ENCODE measurements at regions not wholly inside any gene's neighbourhood (a gene's known extent, or its start where the extent isn't known, plus 50 kb on each side); places are given as distances from the start of the nearest gene placed in this dataset.
A peak's percentile ranks its signal among the peaks of the same experiment; 100 is the strongest.
"Not testable (repeated sequence)": the region's sequence is repeated elsewhere in the genome, so short reads cannot be mapped to it uniquely, and the experiment has no call there.

DNA sequence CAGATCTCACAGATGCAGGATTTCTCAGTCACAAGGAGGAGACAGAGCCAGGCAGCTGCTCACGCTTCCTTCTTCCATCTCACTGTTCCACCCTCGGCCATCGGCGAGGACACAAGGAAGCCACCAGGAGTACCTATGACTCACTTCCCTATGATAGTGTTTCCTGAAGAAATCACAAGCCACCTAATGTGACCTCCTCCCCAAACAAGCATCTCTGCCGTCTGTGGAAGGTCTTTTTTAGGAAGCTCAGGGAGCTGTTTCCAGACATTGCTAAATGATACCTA, 672.7 kb downstream of the TBC1D22A start:
- no peak for DNase-seq

DNA sequence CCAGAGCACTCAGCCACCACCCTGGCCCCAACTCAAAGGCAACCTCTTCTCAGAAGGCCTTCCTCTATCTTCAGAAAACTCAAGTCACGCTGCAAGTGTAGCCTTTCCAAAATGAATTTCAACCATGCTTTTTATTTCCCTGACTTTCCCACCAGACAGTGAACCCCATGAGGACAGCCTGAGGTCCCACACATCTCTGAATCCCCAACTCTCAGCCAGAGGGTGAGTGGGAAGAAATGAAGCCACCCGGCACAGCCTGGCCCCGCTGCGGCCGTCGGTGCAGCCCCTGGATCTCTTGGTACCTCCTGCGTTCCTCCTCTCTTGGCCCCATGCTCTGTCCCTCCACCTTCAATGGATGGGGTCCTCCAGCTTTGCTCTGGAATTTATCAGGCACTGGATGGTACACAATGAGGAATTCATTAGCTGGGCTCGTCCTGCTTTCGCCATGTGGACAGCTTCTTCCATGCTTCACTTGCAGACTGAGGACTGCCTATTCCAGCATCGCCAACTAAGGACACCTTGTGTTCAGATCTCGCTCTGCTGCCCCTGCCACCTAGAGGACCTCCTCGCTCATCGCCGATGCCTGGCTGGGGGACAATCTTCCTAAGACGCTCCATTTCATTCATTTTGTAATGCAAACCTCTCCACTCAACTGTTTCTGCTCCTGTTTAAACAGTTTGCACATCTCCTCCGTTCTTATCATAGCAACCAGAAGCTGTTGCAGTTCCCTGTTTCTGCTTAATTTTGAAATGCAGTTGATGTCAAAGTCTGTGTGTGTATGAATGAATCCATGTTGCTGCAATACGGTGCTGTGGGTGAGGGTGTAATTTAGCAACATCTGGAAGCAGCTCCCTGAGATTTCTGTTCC, 672.1 kb downstream of the TBC1D22A start:
- no peak for DNase-seq

DNA sequence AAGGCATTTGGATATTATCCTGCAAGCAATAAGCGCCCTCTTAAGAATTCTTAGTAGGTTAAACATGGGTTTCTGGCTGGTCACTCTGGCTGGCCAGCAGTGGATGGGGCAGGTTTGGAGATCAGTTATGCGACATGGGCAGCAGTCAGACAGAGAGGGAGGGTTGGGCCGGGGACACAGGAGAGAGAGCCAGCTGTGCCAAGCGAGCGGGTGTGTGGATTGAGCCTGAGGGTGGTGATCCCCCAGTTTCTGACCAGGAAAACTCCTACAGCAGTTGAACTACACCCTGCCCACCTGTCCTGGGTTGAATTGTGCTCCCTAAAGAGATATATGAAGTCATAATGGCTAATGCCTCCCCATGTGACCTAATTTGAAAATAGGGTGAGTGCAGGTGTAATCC, 671.2 kb downstream of the TBC1D22A start:
- DNase-seq = no peak

- no peak for DNase-seq
Measured at GRCh38 chr22:47432683-47433082, 670.2 kb downstream of the TBC1D22A start.

- no peak for DNase-seq
Measured at GRCh38 chr22:47423861-47424820, 661.7 kb downstream of the TBC1D22A start.

GRCh38 chr22:47423266-47423665, 660.8 kb downstream of the TBC1D22A start:
- no peak for DNase-seq

DNA sequence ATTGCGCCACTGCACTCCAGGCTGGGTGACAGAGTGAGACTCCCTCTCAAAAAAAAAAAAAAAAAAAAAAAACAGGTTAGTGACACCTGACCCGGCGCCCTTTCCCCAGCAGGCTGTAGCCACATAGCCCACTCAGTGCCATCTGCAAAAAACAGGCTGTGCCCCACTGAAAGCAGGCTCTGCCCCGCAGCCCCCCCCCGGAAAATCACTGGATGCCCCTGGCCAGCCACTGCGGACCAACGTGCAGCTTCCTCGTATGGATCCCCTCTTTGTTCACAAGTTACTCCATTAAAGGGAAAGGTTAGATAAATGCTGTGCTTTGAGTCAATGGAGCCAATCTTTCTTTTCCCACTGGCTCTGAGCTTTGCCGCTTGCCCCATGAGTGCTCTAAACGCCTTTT, 660.3 kb downstream of the TBC1D22A start:
- DNase-seq = no peak

DNA sequence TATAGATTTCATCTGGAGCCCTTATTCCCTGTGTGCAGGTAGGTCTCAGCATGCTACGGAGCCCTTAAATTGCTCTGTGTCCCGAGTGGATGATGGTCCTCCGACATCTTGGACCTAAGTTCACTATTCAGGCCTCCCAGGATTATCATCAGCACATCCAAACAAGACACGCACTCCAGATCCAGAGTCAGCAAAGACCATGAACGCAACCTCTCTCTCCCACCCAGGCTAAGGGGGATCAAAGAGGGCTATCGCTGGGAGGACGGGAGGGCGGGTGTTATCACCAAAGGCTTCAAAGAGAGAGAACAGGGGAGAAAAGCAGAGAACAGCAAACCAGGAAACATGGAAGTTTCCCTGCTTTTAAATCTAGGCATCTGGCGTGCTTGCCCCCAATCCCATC, 659.4 kb downstream of the TBC1D22A start:
- DNase-seq = no peak

DNA sequence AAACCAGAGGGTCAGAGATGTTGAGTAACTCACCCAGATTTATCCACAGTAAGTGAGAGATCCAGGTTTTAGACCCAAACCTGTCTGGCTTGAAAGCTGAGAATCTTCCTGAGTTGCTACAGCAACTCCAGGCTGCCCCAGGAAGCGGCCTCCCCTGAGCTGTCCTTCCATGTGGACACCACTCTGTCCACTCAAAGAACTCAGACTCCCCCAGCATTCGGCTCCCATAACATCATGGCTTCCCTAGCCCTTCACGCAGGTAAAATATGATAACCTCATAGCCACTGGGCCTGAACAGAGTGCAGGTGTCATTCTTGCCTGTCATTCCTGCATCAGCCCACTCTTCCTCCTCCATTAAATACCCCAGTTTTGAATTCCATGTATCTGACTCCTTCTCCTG, 657.8 kb downstream of the TBC1D22A start:
- no peak for DNase-seq

GRCh38 chr22:47419239-47419638, 656.8 kb downstream of the TBC1D22A start:
- no peak for DNase-seq

DNA sequence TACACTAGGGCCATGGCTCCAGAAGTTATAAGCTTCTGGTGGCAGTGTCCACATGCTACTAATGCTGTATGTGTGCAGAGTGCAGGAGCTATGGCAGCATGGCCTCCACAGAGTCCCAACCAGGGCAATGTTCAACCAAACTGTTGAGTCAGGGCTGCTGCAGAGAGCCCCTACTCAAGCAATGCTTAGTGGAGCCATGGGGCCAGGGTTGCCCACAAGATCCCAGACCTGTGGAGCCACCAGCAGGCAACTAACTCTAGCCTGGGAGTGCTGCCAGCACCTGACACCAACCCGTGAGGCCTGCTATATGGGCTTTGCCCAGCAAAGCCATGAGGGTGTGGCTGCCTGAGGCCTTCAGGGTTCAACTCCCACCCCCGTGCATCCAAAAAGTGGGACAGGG, 655.2 kb downstream of the TBC1D22A start:
- no peak for DNase-seq

GRCh38 chr22:47411006-47411405, 648.6 kb downstream of the TBC1D22A start:
- DNase-seq = no peak

DNA sequence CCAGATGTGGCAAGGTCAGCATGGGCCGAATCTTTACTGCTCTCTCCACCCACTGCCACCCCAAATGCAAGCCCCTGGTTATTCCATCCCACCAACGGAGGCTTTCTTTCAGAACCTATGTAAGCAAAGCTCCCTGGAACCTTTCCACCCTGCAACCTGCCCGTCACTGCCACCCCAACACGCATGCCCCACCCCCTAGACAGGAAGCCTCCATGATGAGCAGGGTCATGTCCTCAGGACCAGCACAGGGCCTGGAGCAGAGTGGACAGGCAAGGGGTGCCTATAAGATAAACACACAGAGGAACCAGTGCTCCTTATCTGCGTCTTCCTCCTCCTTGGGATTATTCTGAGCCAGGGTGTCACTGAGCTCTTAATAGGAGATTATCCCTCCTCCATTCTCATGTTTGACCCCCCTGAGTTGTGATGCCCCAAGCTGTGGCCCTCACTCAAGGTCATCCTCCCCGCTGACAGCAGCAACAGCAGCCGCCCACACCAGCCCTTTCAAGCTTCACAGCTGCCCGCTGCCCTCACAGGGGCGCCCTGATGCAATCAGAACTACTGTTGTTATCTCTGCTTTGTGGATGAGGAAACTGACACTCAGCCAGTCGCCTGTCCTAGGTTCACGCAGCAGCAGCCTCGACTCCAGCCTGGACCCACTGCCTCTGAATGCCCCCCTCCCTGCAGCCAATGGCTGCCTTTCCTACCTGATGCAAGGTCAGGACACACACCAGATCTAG, 647.3 kb downstream of the TBC1D22A start:
- DNase-seq = no peak

DNA sequence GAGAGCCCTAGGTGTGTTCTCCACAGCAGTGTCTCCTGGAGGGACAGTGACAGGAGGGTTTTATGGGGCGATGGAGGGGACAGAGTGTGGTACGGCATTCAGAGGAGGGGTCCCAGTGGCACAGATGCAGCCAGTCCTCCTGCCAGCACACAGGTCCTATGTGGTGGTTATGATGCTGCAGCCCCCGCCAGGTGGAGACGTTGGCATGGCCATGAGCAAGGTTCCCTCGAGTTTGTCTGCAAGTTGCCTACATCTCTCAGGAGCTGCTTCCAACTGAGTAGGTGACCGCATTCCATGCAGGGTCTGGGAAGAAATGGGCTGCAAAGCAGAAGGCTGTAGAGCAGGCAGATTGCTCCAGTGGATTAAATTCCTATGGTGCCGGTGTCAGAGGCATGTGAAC, 646.0 kb downstream of the TBC1D22A start:
- DNase-seq = no peak

DNA sequence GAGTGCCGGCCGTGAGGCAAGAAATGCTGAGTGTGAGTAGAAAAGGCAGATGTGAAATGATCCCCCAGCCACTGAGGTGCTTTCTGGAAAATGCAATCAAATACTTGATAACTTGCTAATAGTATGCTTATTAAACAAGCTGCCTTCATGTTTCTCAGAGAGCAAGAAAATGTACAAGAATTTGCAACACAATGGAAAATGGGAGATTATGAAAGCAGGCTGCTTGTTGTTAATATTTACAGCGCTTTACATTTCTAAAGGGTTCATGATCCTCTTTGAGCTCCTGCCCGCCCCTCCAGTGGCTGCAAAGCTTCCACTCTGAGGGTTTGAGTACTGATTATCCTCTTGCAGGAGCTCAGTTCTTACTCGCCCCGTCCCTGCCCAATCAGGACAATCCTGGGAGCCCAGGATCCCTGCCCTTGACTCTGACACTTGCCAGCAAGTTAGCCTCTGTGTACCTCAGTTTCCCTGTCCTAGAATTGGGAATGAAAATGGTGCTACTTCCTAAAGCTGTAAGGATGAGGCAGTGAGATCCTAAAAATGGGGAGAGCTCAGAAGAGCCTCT, 645.1 kb downstream of the TBC1D22A start:
- DNase-seq = no peak

- no peak for DNase-seq
Measured at GRCh38 chr22:47406896-47407295, 644.4 kb downstream of the TBC1D22A start.

DNA sequence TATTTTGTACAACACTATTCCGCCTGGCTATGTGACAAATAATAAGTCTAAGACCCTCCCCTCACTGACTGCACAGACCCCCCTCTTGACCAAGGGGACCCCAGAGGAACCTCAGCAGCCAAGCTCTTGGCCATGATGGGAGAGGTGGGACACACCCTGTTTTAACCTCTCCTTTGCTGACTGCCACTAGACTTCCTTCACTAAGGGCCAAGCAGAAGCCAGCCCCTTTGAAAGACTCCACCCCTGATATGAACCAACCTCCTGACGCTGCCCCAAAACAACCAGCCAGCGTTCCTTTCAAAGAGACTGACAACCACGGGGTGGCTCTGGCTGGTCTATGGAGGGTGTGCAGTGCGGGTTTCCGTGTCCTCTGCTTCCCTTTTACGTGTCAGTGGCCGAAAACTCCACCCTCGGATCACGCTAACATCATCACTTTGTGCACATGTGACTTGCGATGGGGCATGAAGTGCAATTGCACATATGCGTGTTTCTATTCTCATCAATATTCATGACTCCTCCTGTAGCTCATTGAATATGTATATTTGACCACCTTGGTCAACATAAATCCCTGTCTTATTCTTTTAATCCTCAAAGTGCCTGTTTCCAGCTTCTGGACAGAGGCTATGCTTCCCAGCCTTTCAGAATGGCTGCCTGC, 643.9 kb downstream of the TBC1D22A start:
- no peak for DNase-seq

GRCh38 chr22:47405222-47405621, 642.8 kb downstream of the TBC1D22A start:
- not testable (repeated sequence) for DNase-seq

DNA sequence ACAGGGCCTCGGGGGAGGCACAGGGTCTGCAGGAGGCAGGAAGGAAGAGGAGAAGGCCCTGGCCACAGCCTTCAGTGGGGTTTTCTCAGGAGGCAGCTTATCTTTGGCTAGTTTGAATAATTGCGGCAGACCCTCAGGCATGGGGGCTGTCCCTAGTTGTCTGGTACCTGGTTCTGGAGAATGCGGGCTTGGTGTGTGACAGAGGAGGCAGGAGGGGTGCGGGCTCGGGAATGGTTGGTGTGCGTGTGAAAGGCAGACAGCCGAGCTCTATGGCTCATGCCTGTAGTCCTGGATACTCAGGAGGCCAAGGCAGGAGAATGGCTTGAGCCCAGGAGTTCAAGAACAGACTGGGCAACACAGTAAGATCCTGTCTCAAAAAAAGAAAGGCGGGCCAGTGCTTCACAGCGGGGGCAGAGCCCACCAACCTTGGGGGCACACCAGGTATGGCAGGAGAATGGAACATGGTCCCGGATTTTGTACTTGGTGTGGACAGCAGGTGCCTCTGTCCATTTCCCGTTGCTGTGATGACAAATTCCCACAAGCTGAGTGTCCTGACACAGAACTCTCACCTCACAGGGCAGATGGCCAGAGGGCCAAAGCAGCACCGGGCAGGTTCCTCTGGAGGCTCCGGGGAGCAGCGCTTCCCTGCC, 640.6 kb downstream of the TBC1D22A start:
- no peak for DNase-seq

- peak; percentile 3 for DNase-seq
Measured at GRCh38 chr22:47401976-47402770, 639.7 kb downstream of the TBC1D22A start.

GRCh38 chr22:47401592-47401898, 639.1 kb downstream of the TBC1D22A start:
- no peak for DNase-seq

Measured in hematopoietic multipotent progenitor cell treated with erythropoietin and hydrocortisone succinate and interleukin-3 and kit ligand, for 6 days (in vitro differentiated cells).